ENCODE measurements at regions not wholly inside any gene's neighbourhood (a gene's known extent, or its start where the extent isn't known, plus 50 kb on each side); places are given as distances from the start of the nearest gene placed in this dataset.

- no peak for TF ChIP-seq POLR2A (IDR thresholded peaks at IDR 0.05)
- TF ChIP-seq CTCF (IDR thresholded peaks at IDR 0.05), result no peak
These were observed 286.0 kb upstream of the TGFBR2 start for GRCh38 chr3:30320392-30320791.
